NT2/D1 (cell line): ENCODE measurements at regions not wholly inside any gene's neighbourhood (a gene's known extent, or its start where the extent isn't known, plus 50 kb on each side); places are given as distances from the start of the nearest gene placed in this dataset.
"Not testable (repeated sequence)": the region's sequence is repeated elsewhere in the genome, so short reads cannot be mapped to it uniquely, and the experiment has no call there.

Experiments
- SUZ12 ChIP-seq: IDR thresholded peaks from 2 replicates; pipeline ENCODE4 v1.6.1; 2011; ENCODE audit not compliant: insufficient read length, insufficient read depth; ENCODE audit errors: extremely low read depth
- YY1 ChIP-seq: IDR thresholded peaks from 2 replicates; pipeline ENCODE4 v1.6.1; 2011; ENCODE audit not compliant: insufficient read length, insufficient read depth

DNA sequence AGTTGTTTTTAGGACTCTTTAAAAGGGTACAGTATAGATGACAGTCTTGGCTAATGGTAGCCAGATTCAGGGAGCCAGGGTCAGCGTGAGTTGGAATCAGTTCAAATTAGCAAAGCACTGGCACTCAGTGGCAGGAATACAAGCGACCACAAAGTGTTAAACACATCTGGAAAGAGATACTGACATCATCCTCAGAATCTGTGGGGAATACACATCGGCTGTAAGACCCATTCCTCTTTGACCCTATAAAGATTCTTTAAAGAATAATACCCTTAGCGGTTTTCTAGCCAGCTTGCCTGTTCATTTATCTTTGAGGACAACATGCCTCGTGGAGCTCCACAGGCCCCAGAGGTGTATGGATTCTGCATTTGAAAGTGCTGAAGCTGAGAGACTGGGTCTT is 139.1 kb downstream of the RALA start:
- TF ChIP-seq YY1, SUZ12: not testable (repeated sequence)
